ENCODE measurements at regions not wholly inside any gene's neighbourhood (a gene's known extent, or its start where the extent isn't known, plus 50 kb on each side); places are given as distances from the start of the nearest gene placed in this dataset.

- 48% methylated on average over 5 of the region's 5 CpGs for WGBS (ENCODE audit: insufficient coverage, low coverage, low lambda C conversion rate, missing lambda C conversion rate)
- ATAC-seq: no peak
Measured at GRCh38 chr5:4540375-4541173, 599.6 kb upstream of the ADAMTS16 start.

DNA sequence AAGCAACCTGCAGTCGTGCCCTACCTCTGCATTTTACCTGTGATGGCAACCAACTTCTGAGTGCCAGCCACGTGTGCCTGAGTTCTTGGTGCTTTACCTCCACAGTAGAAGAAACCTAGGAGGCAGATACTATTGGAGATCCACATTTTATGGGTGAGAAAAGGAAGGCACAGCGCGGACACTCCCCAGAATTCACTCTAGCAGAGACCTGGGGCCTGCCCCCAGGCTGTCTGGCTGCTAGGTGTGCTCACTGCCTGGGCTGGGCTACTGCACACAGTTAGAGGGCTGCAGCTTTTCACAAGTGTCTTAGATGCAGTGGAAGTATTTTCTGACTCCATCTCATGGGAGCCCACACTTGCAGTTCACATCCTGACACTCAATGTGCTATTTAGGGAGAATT, 598.8 kb upstream of the ADAMTS16 start:
- intact Hi-C loops (cut with DNase I): no loop called here
- H3K27me3 ChIP-seq: no peaks in the 10 kb centered on the region
- 74% methylated on average over 4 of the region's 4 CpGs for WGBS (ENCODE audit: insufficient coverage, low coverage, low lambda C conversion rate, missing lambda C conversion rate)

More at GRCh38 chr5:4540375-4541173, 599.6 kb upstream of the ADAMTS16 start:
- no peak for TF ChIP-seq POLR2A (IDR thresholded peaks at IDR 0.05)
- Histone ChIP-seq H3K27ac (no peak overlapping the region), H3K36me3 (no peaks in the 10 kb centered on the region), H3K4me3 (no peak overlapping the region), H3K9me3 (no peaks in the 10 kb centered on the region), H3K4me1 (no peaks in the 10 kb centered on the region), H3K27me3 (no peaks in the 10 kb centered on the region)
- no peak for DNase-seq
- intact Hi-C loops (cut with DNase I): no loop called here

DNA sequence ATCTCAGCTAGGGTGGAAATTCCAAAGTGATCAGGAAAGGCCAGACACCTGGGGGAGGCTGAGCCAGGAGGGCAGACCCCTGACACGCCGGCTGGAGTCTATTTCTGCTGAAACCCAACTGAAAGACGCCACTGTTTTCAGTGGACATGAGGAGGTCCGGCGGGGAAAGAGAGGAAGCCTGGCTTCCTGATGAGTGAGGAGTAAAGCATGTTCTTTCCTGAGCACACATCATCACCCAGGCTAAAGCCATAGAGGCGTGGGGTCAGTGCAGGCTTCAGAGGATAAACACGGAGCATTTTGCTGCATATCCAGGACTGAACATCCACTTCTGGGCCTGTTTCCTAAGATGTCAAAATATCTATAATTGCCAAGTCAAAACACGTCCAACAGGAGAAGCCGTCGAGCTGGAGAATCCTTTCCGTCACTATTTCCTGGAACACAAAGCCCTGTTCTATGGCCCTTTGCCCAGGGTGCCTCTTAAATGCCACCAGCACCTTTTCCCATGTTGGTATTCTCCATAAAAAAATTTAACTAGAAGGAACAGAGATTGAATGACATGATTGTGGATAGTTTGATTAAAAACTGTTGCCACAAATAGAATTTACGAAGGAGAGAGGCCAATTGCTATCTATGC, 597.9 kb upstream of the ADAMTS16 start:
- DNase-seq (no peak), ATAC-seq (no peak)
- no peaks in the 10 kb centered on the region for H3K4me1 ChIP-seq
- intact Hi-C loops (cut with DNase I): no loop called here
- TF ChIP-seq, protein P1, sequence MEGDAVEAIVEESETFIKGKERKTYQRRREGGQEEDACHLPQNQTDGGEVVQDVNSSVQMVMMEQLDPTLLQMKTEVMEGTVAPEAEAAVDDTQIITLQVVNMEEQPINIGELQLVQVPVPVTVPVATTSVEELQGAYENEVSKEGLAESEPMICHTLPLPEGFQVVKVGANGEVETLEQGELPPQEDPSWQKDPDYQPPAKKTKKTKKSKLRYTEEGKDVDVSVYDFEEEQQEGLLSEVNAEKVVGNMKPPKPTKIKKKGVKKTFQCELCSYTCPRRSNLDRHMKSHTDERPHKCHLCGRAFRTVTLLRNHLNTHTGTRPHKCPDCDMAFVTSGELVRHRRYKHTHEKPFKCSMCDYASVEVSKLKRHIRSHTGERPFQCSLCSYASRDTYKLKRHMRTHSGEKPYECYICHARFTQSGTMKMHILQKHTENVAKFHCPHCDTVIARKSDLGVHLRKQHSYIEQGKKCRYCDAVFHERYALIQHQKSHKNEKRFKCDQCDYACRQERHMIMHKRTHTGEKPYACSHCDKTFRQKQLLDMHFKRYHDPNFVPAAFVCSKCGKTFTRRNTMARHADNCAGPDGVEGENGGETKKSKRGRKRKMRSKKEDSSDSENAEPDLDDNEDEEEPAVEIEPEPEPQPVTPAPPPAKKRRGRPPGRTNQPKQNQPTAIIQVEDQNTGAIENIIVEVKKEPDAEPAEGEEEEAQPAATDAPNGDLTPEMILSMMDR (IDR thresholded peaks at IDR 0.05): no peak
- no peak for TF ChIP-seq POLR2A (IDR thresholded peaks at IDR 0.05)
- H3K27ac ChIP-seq: no peak overlapping the region
- H3K27me3 ChIP-seq: no peaks in the 10 kb centered on the region
- H3K4me3 ChIP-seq: no peak overlapping the region
- WGBS (ENCODE audit: insufficient coverage, low coverage, low lambda C conversion rate, missing lambda C conversion rate): 25% methylated on average over 10 of the region's 12 CpGs
- H3K36me3 ChIP-seq: no peaks in the 10 kb centered on the region
- H3K9me3 ChIP-seq: no peaks in the 10 kb centered on the region

More for the DNA sequence above, 598.8 kb upstream of the ADAMTS16 start:
- Histone ChIP-seq H3K36me3 (no peaks in the 10 kb centered on the region), H3K4me1 (no peaks in the 10 kb centered on the region), H3K9me3 (no peaks in the 10 kb centered on the region), H3K4me3 (no peak overlapping the region), H3K27ac (no peak overlapping the region)
- no peak for TF ChIP-seq POLR2A (IDR thresholded peaks at IDR 0.05)
- TF ChIP-seq, protein P1 (IDR thresholded peaks at IDR 0.05): no peak
- ATAC-seq (no peak), DNase-seq (no peak)

DNA sequence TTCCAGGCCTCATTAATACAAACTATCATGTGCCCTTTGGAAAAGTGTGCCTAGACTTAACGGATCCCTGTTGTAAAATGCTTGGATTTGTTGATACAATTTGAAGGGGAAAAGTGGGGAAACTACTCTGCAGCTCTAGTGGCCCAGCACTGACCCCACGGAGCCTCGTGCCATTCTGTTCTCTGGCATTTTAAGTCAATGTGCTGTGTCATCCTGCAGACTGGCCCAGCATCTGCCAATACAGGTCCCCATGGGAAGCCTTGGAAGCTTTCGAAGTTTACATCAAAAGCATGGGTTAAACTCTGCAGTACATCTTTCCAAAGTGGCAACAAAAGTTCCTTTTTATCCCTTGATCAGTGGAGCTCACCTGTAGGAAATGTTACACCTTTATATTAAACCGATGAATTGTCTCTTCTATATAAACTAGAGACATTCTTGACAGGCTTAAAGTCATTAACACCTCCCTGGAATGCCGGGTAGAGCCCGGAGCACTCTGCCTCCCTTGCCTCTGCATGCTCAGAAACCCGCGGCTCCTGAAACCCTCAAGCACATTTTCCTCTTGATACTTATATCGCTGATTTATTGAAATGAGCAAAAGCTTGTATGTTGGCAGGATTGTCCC, 596.0 kb upstream of the ADAMTS16 start:
- intact Hi-C loops (cut with DNase I): no loop called here
- 45% methylated on average over 10 of the region's 10 CpGs for WGBS (ENCODE audit: insufficient coverage, low coverage, low lambda C conversion rate, missing lambda C conversion rate)
- no peaks in the 10 kb centered on the region for H3K9me3 ChIP-seq

More for the DNA sequence above, 596.0 kb upstream of the ADAMTS16 start:
- Histone ChIP-seq H3K27me3 (no peaks in the 10 kb centered on the region), H3K27ac (no peak overlapping the region), H3K4me1 (no peaks in the 10 kb centered on the region), H3K36me3 (no peaks in the 10 kb centered on the region), H3K4me3 (no peak overlapping the region)
- ATAC-seq (no peak), DNase-seq (no peak)
- TF ChIP-seq POLR2A (IDR thresholded peaks at IDR 0.05): no peak
- TF ChIP-seq, protein P1 (IDR thresholded peaks at IDR 0.05): no peak
